Mesothelial cell of epicardium (in vitro differentiated cells): ENCODE measurements at regions not wholly inside any gene's neighbourhood (a gene's known extent, or its start where the extent isn't known, plus 50 kb on each side); places are given as distances from the start of the nearest gene placed in this dataset.

ENCODE experiments used
- DNase-seq, 2 experiments: peaks; one replicate each; pipeline ENCODE4 v3.0.0; 2021; ENCODE audit warnings: low spot score in 2 of 2; ENCODE audit not compliant: unreplicated experiment in 2 of 2
- H3K27ac Mint-ChIP-seq: 2 replicates; pipeline ENCODE4 v1.8.0; 2021; ENCODE audit warnings: mixed read lengths
- H3K27me3 Mint-ChIP-seq: 2 replicates; pipeline ENCODE4 v1.8.0; 2021; ENCODE audit warnings: low read depth, mixed read lengths
- H3K36me3 Mint-ChIP-seq: 2 replicates; pipeline ENCODE4 v1.8.0; 2021; ENCODE audit warnings: mixed read lengths
- H3K4me1 Mint-ChIP-seq: 2 replicates; pipeline ENCODE4 v1.8.0; 2021; ENCODE audit warnings: mixed read lengths
- H3K4me3 Mint-ChIP-seq: 2 replicates; pipeline ENCODE4 v1.8.0; 2021; ENCODE audit warnings: mild to moderate bottlenecking, moderate library complexity, mixed read lengths
- H3K9me3 Mint-ChIP-seq: 2 replicates; pipeline ENCODE4 v1.8.0; 2021; ENCODE audit warnings: mixed read lengths
- TF ChIP-seq, protein P1 (sequence below): fragments of 200-600 bp; sonication (generic); IDR thresholded peaks from one replicate; pipeline ENCODE4 v1.5.0; 2021; ENCODE audit warnings: antibody characterized with exemption; ENCODE audit not compliant: unreplicated experiment

DNA sequence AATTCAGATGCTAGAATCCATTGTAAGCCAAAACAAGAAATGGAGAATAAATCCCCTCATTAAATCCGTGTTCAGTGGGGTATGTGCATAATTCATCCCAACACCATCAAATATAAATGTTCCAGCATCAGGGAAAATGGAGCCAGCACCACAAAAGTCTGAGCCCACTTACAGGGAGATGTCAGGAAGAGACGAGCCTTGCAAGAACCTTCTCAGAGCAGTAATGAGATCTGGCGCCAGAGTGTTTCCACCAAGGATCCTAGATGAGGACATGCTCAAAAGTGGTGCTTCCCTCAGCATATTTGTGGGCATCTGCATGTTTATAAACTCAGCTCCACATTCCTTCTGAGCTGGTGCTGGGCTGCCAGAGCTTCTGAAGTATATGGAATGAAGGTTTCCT is 541.9 kb upstream of the C16orf82 start:
- Mint-ChIP-seq H3K4me1 (no peaks in the 10 kb centered on the region), H3K4me3 (no peak overlapping the region), H3K36me3 (no peaks in the 10 kb centered on the region), H3K9me3 (no peaks in the 10 kb centered on the region), H3K27me3 (no peaks in the 10 kb centered on the region), H3K27ac (no peak overlapping the region)
- TF ChIP-seq, protein P1, sequence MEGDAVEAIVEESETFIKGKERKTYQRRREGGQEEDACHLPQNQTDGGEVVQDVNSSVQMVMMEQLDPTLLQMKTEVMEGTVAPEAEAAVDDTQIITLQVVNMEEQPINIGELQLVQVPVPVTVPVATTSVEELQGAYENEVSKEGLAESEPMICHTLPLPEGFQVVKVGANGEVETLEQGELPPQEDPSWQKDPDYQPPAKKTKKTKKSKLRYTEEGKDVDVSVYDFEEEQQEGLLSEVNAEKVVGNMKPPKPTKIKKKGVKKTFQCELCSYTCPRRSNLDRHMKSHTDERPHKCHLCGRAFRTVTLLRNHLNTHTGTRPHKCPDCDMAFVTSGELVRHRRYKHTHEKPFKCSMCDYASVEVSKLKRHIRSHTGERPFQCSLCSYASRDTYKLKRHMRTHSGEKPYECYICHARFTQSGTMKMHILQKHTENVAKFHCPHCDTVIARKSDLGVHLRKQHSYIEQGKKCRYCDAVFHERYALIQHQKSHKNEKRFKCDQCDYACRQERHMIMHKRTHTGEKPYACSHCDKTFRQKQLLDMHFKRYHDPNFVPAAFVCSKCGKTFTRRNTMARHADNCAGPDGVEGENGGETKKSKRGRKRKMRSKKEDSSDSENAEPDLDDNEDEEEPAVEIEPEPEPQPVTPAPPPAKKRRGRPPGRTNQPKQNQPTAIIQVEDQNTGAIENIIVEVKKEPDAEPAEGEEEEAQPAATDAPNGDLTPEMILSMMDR: no peak
- DNase-seq: no peak

DNA sequence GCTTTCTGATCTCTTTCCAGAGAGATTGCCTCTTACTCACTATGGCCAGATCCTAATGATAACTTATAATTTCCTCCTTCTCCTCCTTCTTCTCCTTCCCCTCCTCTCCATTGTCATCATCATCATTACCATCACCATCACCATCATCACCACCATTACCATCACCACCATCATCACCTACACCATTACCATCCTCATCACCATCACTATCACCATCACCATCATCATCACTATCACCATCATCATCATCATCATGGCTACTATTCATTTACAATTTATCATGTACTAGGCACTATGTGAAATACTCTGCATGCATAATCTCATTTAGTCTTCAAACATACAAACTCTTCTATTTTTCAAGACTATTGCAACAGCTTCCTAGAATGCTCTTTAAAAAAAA is 540.9 kb upstream of the C16orf82 start:
- Mint-ChIP-seq H3K27me3 (no peaks in the 10 kb centered on the region), H3K4me3 (no peak overlapping the region), H3K36me3 (no peaks in the 10 kb centered on the region), H3K27ac (no peak overlapping the region), H3K4me1 (no peaks in the 10 kb centered on the region), H3K9me3 (no peaks in the 10 kb centered on the region)
- TF ChIP-seq, protein P1: no peak
- no peak for DNase-seq

DNA sequence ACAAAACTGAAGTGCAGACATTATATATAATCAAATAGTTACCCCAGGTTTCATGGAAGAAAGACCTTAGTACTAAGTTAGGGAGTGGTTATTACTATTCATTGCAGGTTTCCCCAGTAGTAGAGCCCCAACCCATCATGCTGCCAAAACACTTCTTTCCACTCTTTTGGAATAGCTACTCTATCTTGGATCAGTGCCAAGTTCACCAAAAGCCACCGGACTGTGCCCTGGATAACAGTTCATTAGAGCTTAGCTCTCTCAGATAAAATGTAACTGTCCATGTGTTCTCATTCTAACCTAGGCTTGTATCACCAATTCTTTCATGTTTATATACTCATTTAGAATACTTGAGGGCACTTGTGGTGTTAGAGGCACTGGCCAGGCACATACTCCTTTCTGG is 540.1 kb upstream of the C16orf82 start:
- Mint-ChIP-seq H3K4me3 (no peak overlapping the region), H3K4me1 (no peaks in the 10 kb centered on the region), H3K27ac (no peak overlapping the region), H3K36me3 (no peaks in the 10 kb centered on the region), H3K27me3 (no peaks in the 10 kb centered on the region), H3K9me3 (no peaks in the 10 kb centered on the region)
- no peak for DNase-seq
- TF ChIP-seq, protein P1: no peak

DNA sequence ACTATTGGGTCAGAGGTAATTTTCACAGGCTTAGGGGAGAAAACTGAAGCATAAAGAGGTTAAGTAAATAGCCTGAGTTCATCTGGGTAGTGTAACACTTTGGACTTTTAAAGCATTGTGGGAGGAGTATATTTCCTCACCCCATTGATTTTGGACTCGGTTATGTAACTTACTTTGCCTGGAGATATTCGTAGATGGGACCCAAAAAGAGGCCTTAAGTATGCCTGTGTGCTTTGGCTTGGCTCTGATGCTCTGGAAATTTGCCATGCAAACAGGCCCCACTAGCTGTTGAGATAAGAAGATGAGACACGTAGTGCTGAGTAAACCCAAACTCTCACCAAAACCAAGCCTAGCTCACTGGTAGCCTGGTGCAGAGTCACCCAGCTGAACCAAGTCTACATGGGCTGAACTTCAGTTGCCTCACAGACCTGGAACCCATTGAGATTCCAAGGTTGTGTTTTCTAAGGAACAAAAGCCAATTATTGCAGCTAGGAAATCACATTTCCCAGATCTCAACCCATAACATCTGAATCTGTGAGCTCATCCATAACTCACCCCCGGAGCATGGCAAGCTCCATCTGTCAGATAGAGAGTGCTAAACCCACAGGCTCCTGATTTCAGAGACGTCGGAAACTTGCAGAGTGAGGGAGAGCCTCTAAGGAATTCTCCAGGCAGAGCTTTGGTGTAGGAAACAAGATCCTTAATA is 536.0 kb upstream of the C16orf82 start:
- H3K9me3 Mint-ChIP-seq: peaks cover 8% of the 10 kb centered on the region
- H3K27me3 Mint-ChIP-seq: peaks cover 1% of the 10 kb centered on the region
- no peaks in the 10 kb centered on the region for H3K4me1 Mint-ChIP-seq
- no peak overlapping the region for H3K4me3 Mint-ChIP-seq
- TF ChIP-seq, protein P1: no peak
- no peak overlapping the region for H3K27ac Mint-ChIP-seq
- DNase-seq: no peak
- H3K36me3 Mint-ChIP-seq: no peaks in the 10 kb centered on the region

DNA sequence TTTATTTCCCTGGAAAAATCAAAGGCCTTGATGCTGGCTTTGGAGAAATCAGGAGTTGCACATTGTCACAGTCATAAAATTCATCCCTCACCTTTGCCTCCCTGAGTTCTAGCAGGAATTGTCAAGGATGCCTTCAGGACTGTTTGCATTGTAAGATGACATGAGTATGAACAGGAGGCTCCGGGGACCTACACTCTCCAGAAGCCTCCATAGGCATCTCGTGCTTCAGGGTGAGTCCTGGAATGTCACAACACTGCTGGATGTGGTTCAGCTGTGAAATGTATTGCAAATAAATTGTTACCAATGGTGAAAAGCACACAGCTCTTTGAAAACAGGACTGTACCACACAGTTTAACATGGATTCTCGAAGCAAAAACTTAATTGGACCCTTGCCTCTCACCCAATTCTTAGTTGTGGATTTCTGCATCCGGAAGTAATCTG is 535.4 kb upstream of the C16orf82 start:
- peaks cover 8% of the 10 kb centered on the region for H3K9me3 Mint-ChIP-seq
- TF ChIP-seq, protein P1: no peak
- no peaks in the 10 kb centered on the region for H3K4me1 Mint-ChIP-seq

More for the DNA sequence above, 535.4 kb upstream of the C16orf82 start:
- Mint-ChIP-seq H3K36me3 (no peaks in the 10 kb centered on the region), H3K4me3 (no peak overlapping the region), H3K27ac (no peak overlapping the region), H3K27me3 (peaks cover 2% of the 10 kb centered on the region)
- DNase-seq: no peak
